HEK293 (cell line): ENCODE measurements at regions not wholly inside any gene's neighbourhood (a gene's known extent, or its start where the extent isn't known, plus 50 kb on each side); places are given as distances from the start of the nearest gene placed in this dataset.

Experiments
- CTCF ChIP-seq: fragments of 450-650 bp; formaldehyde crosslinking; IDR thresholded peaks from 2 replicates; pipeline ENCODE4 v1.5.1; 2016; ENCODE audit warnings: missing biosample characterization, missing genetic modification characterization
- GLI4 ChIP-seq: fragments of 450-650 bp; formaldehyde crosslinking; IDR thresholded peaks from 2 replicates; pipeline ENCODE4 v1.5.1; 2016; ENCODE audit warnings: missing biosample characterization, missing genetic modification characterization
- ZEB2 ChIP-seq: fragments of 450-650 bp; formaldehyde crosslinking; IDR thresholded peaks from 2 replicates; pipeline ENCODE4 v1.5.1; 2016; ENCODE audit warnings: missing biosample characterization, missing genetic modification characterization
- ZIC2 ChIP-seq: fragments of 450-650 bp; formaldehyde crosslinking; IDR thresholded peaks from 2 replicates; pipeline ENCODE4 v1.5.1; 2016; ENCODE audit warnings: missing biosample characterization, missing genetic modification characterization
- ZNF121 ChIP-seq: fragments of 450-650 bp; formaldehyde crosslinking; IDR thresholded peaks from 2 replicates; pipeline ENCODE4 v1.5.1; 2016; ENCODE audit warnings: missing biosample characterization, missing genetic modification characterization
- ZNF138 ChIP-seq: fragments of 450-650 bp; formaldehyde crosslinking; IDR thresholded peaks from 2 replicates; pipeline ENCODE4 v1.5.1; 2016; ENCODE audit warnings: missing biosample characterization, missing genetic modification characterization, borderline replicate concordance
- ZNF175 ChIP-seq: fragments of 450-650 bp; formaldehyde crosslinking; IDR thresholded peaks from 2 replicates; pipeline ENCODE4 v1.5.1; 2016; ENCODE audit warnings: missing biosample characterization, missing genetic modification characterization
- ZNF223 ChIP-seq: fragments of 450-650 bp; formaldehyde crosslinking; IDR thresholded peaks from 2 replicates; pipeline ENCODE4 v1.5.1; 2016; ENCODE audit warnings: missing biosample characterization, missing genetic modification characterization
- ZNF341 ChIP-seq: fragments of 450-650 bp; formaldehyde crosslinking; IDR thresholded peaks from 2 replicates; pipeline ENCODE4; 2016; ENCODE audit warnings: low read depth, missing biosample characterization, missing genetic modification characterization
- ZNF600 ChIP-seq: fragments of 450-650 bp; formaldehyde crosslinking; IDR thresholded peaks from 2 replicates; pipeline ENCODE4 v1.5.1; 2016; ENCODE audit warnings: missing biosample characterization, missing genetic modification characterization

GRCh38 chr13:62682788-62683187, 1267.1 kb upstream of the PCDH20 start:
- no peak for TF ChIP-seq ZNF341 (tag by site-specific recombination)
- TF ChIP-seq ZNF121 (tag by site-specific recombination): no peak
- no peak for TF ChIP-seq CTCF (tag by site-specific recombination)
- no peak for TF ChIP-seq ZNF223
- TF ChIP-seq ZIC2 (tag by site-specific recombination): no peak
- TF ChIP-seq GLI4 (tag by site-specific recombination): no peak
- TF ChIP-seq ZNF600 (tag by site-specific recombination): no peak
- no peak for TF ChIP-seq ZNF138 (tag by site-specific recombination)
- TF ChIP-seq ZNF175: no peak
- no peak for TF ChIP-seq ZEB2 (tag by site-specific recombination)
